Natural killer cell (primary cell): ENCODE measurements at regions not wholly inside any gene's neighbourhood (a gene's known extent, or its start where the extent isn't known, plus 50 kb on each side); places are given as distances from the start of the nearest gene placed in this dataset.
"Not testable (repeated sequence)": the region's sequence is repeated elsewhere in the genome, so short reads cannot be mapped to it uniquely, and the experiment has no call there.

Experiments used
- ATAC-seq, 3 donors: fragments of 150-1000 bp in 2 of 3; fragments of 200-7000 bp in 1 of 3; cut with Tn5 transposase; 1 replicate in 1 of 3; 2 replicates in 2 of 3; pipeline ENCODE4 v1.10.0; 2021; ENCODE audit warnings: mild to moderate bottlenecking in 2 of 3, moderate library complexity in 2 of 3
- DNase-seq, 2 donors: peaks; one replicate each; pipeline versions ENCODE4 v3.0.0 to v3.0.0-alpha.2; 2013 to 2021; ENCODE audit warnings: mixed read lengths in 1 of 2
- H3K27ac ChIP-seq: one replicate; pipeline ENCODE4 v1.5.1; 2013; ENCODE audit warnings: mild to moderate bottlenecking, low read length
- H3K27me3 ChIP-seq: one replicate; pipeline ENCODE4 v1.6.1; 2013; ENCODE audit warnings: low read length; ENCODE audit not compliant: control insufficient read depth, insufficient read depth
- H3K36me3 ChIP-seq: one replicate; pipeline ENCODE4 v1.6.1; 2013; ENCODE audit warnings: low read length; ENCODE audit not compliant: control insufficient read depth, insufficient read depth
- H3K4me1 ChIP-seq: one replicate; pipeline ENCODE4 v1.6.1; 2013; ENCODE audit warnings: low read length; ENCODE audit not compliant: control insufficient read depth, insufficient read depth
- H3K4me3 ChIP-seq: one replicate; pipeline ENCODE4 v1.5.1; 2013; ENCODE audit warnings: low read length
- H3K9me3 ChIP-seq: one replicate; pipeline ENCODE4 v1.6.1; 2013; ENCODE audit warnings: low read length; ENCODE audit not compliant: control insufficient read depth, insufficient read depth
- H3K27ac Mint-ChIP-seq, 2 donors: one replicate each; pipeline ENCODE4 v1.8.0; 2022; ENCODE audit warnings: mild to moderate bottlenecking in 2 of 2, mixed read lengths in 2 of 2, moderate library complexity in 1 of 2
- H3K27me3 Mint-ChIP-seq, 2 donors: one replicate each; pipeline ENCODE4 v1.8.0; 2022; ENCODE audit warnings: low read depth in 2 of 2, mixed read lengths in 2 of 2
- H3K36me3 Mint-ChIP-seq: one replicate; pipeline ENCODE4 v1.8.0; 2022; ENCODE audit warnings: mixed read lengths
- H3K4me1 Mint-ChIP-seq, 2 donors: one replicate each; pipeline ENCODE4 v1.8.0; 2022; ENCODE audit warnings: mixed read lengths in 2 of 2
- H3K4me3 Mint-ChIP-seq: one replicate; pipeline ENCODE4 v1.8.0; 2022; ENCODE audit warnings: mild to moderate bottlenecking, moderate library complexity, mixed read lengths
- H3K9me3 Mint-ChIP-seq, 2 donors: one replicate each; pipeline ENCODE4 v1.8.0; 2022; ENCODE audit warnings: mixed read lengths in 2 of 2
- CTCF ChIP-seq: fragments of 200-600 bp; IDR thresholded peaks from one replicate; pipeline ENCODE4 v1.8.0; 2022; ENCODE audit warnings: antibody characterized with exemption
- WGBS: methylation state at CpG from one replicate; pipeline ENCODE4 v1.1.7; 2013; ENCODE audit warnings: missing lambda C conversion rate; ENCODE audit not compliant: insufficient coverage; 5-methylcytosine and 5-hydroxymethylcytosine counted together
- intact Hi-C: fragments of 100-400 bp; cut with micrococcal nuclease; formaldehyde crosslinking; loops from one replicate; pipeline ENCODE4 v1.14.2; 2022

DNA sequence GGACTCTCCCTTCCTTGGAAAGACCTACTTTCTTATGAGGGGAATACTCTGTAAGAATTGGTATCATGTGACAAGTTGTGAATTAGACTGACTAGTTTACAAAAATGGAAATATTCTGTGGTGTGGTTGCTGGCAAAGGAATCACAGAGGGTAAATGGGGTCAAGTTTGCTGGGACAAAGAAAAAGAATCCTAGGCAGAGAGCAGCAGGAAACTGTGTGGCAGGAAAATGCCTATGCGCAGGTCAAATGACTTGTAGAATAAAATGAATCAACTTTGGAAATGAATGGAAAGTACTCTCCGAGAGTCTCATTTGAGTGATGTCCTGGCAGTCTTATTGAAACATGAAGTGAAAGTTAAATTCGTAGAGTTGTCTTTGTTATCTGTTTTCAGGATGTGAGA lies 1250.7 kb downstream of the UQCRFS1 start:
- ATAC-seq (no peak), DNase-seq (no peak)
- Mint-ChIP-seq H3K36me3 (no peaks in the 10 kb centered on the region), H3K27me3 (peaks cover 3 to 24% of the 10 kb centered on the region in 2 donors), H3K27ac (no peak overlapping the region), H3K4me3 (no peak overlapping the region), H3K9me3 (no peaks in the 10 kb centered on the region), H3K4me1 (no peaks in the 10 kb centered on the region)
- no peak overlapping the region for H3K27ac ChIP-seq
- H3K36me3 ChIP-seq = no peaks in the 10 kb centered on the region
- no peak for TF ChIP-seq CTCF
- H3K4me3 ChIP-seq = no peak overlapping the region
- no peaks in the 10 kb centered on the region for H3K27me3 ChIP-seq
- no peaks in the 10 kb centered on the region for H3K9me3 ChIP-seq
- 66% methylated on average over 3 of the region's 3 CpGs for WGBS
- intact Hi-C loops = no loop called here
- no peaks in the 10 kb centered on the region for H3K4me1 ChIP-seq

- TF ChIP-seq CTCF = no peak
- no peaks in the 10 kb centered on the region for H3K4me1 Mint-ChIP-seq
- intact Hi-C loops = no loop called here
- H3K4me3 Mint-ChIP-seq = no peak overlapping the region
- Histone ChIP-seq H3K36me3 (no peaks in the 10 kb centered on the region), H3K4me1 (no peaks in the 10 kb centered on the region), H3K27ac (no peak overlapping the region), H3K27me3 (no peaks in the 10 kb centered on the region), H3K4me3 (no peak overlapping the region), H3K9me3 (no peaks in the 10 kb centered on the region)
- ATAC-seq = no peak
- H3K27me3 Mint-ChIP-seq = peaks cover 0 to 10% of the 10 kb centered on the region in 2 donors
- no peak overlapping the region for H3K27ac Mint-ChIP-seq
- no peaks in the 10 kb centered on the region for H3K36me3 Mint-ChIP-seq
- DNase-seq = no peak
- H3K9me3 Mint-ChIP-seq = no peaks in the 10 kb centered on the region
- 73% methylated on average over 8 of the region's 9 CpGs for WGBS
Measured at GRCh38 chr19:27955485-27956480, 1257.2 kb downstream of the UQCRFS1 start.

DNA sequence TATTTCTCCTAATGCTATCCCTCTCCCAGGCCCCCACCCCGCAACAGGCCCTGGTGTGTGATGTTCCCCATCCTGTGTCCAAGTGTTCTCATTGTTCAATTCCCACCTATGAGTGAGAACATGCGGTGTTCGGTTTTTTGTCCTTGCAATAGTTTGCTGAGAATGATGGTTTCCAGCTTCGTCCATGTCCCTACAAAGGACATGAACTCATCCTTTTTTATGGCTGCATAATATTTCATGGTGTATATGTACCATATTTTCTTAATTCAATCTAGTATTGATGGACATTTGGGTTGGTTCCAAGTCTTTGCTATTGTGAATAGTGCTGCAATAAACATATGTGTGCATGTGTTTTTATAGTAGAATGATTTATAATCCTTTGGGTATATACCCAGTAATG lies 1270.3 kb downstream of the UQCRFS1 start:
- H3K4me3 Mint-ChIP-seq, H3K9me3 Mint-ChIP-seq, H3K27ac Mint-ChIP-seq, H3K27me3 ChIP-seq, H3K27ac ChIP-seq, H3K4me1 Mint-ChIP-seq, H3K27me3 Mint-ChIP-seq, H3K9me3 ChIP-seq, H3K4me1 ChIP-seq, ATAC-seq, intact Hi-C loops, H3K36me3 ChIP-seq, DNase-seq, H3K36me3 Mint-ChIP-seq, H3K4me3 ChIP-seq: not testable (repeated sequence)
- 89% methylated on average over 1 of the region's 4 CpGs for whole genome bisulfite sequencing

DNA sequence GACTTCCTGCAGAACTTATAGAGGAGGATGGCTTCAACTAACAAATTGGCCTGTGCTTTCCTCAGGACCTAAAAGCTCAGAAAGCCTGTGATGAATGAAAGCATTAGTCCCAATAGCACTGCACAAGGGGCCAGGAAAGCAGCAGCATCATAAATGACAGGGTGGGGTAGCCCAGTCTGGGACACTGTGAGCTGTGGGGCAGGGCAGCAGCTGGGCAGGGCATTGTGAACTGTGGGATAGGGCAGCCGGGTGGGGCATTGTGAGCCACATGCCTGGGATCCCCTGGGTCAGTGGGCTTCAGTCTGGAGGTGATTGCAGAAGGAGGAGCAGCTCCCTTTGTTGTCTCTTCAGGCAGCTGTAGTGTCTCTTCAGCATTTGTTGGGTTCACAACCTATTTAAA lies 1276.8 kb downstream of the UQCRFS1 start:
- Mint-ChIP-seq H3K4me3 (no peak overlapping the region), H3K4me1 (no peaks in the 10 kb centered on the region), H3K27ac (no peak overlapping the region), H3K36me3 (no peaks in the 10 kb centered on the region), H3K27me3 (no peaks in the 10 kb centered on the region), H3K9me3 (no peaks in the 10 kb centered on the region)
- no peaks in the 10 kb centered on the region for H3K27me3 ChIP-seq
- H3K4me1 ChIP-seq = no peaks in the 10 kb centered on the region
- ATAC-seq (no peak), DNase-seq (no peak)
- WGBS = 76% methylated on average over 1 of the region's 1 CpG
- intact Hi-C loops = no loop called here
- TF ChIP-seq CTCF = no peak
- no peaks in the 10 kb centered on the region for H3K36me3 ChIP-seq
- H3K9me3 ChIP-seq = no peaks in the 10 kb centered on the region
- H3K27ac ChIP-seq = no peak overlapping the region
- no peak overlapping the region for H3K4me3 ChIP-seq
